ENCODE measurements at regions not wholly inside any gene's neighbourhood (a gene's known extent, or its start where the extent isn't known, plus 50 kb on each side); places are given as distances from the start of the nearest gene placed in this dataset.

GRCh38 chr5:57721226-57721625, 238.6 kb upstream of the ACTBL2 start:
- Histone ChIP-seq H3K36me3 (no peaks in the 10 kb centered on the region), H3K4me3 (no peak overlapping the region), H3K27ac (no peak overlapping the region), H3K4me1 (no peaks in the 10 kb centered on the region), H3K9me3 (no peaks in the 10 kb centered on the region), H3K27me3 (no peaks in the 10 kb centered on the region)
- intact Hi-C loops (cut with DNase I; ENCODE audit: low total_unique reads), result no loop called here
- no peak for TF ChIP-seq CTCF (IDR thresholded peaks at IDR 0.05)
- no peak for DNase-seq

GRCh38 chr5:57720656-57721055, 238.0 kb upstream of the ACTBL2 start:
- Histone ChIP-seq H3K9me3 (no peaks in the 10 kb centered on the region), H3K36me3 (no peaks in the 10 kb centered on the region), H3K27me3 (no peaks in the 10 kb centered on the region), H3K27ac (no peak overlapping the region), H3K4me3 (no peak overlapping the region), H3K4me1 (no peaks in the 10 kb centered on the region)
- intact Hi-C loops (cut with DNase I; ENCODE audit: low total_unique reads), result no loop called here
- no peak for DNase-seq
- TF ChIP-seq CTCF (IDR thresholded peaks at IDR 0.05), result no peak

- intact Hi-C loops (cut with DNase I; ENCODE audit: low total_unique reads), result no loop called here
- Histone ChIP-seq H3K27ac (no peak overlapping the region), H3K36me3 (no peaks in the 10 kb centered on the region), H3K9me3 (no peaks in the 10 kb centered on the region), H3K27me3 (no peaks in the 10 kb centered on the region), H3K4me3 (no peak overlapping the region), H3K4me1 (no peaks in the 10 kb centered on the region)
- DNase-seq, result no peak
- TF ChIP-seq CTCF (IDR thresholded peaks at IDR 0.05), result no peak
Observed at GRCh38 chr5:57719216-57719615, 236.6 kb upstream of the ACTBL2 start.

GRCh38 chr5:57718155-57718554, 235.5 kb upstream of the ACTBL2 start:
- Histone ChIP-seq H3K4me3 (no peak overlapping the region), H3K36me3 (no peaks in the 10 kb centered on the region), H3K9me3 (no peaks in the 10 kb centered on the region), H3K4me1 (no peaks in the 10 kb centered on the region), H3K27me3 (no peaks in the 10 kb centered on the region), H3K27ac (no peak overlapping the region)
- intact Hi-C loops (cut with DNase I; ENCODE audit: low total_unique reads), result no loop called here
- DNase-seq, result no peak
- TF ChIP-seq CTCF (IDR thresholded peaks at IDR 0.05), result no peak

- H3K4me1 ChIP-seq, result no peaks in the 10 kb centered on the region
- H3K9me3 ChIP-seq, result no peaks in the 10 kb centered on the region
- H3K4me3 ChIP-seq, result no peak overlapping the region
- TF ChIP-seq CTCF (IDR thresholded peaks at IDR 0.05), result no peak
- H3K36me3 ChIP-seq, result no peaks in the 10 kb centered on the region
- DNase-seq, result no peak
- no peak overlapping the region for H3K27ac ChIP-seq
- intact Hi-C loops (cut with DNase I; ENCODE audit: low total_unique reads), result no loop called here
- H3K27me3 ChIP-seq, result no peaks in the 10 kb centered on the region
Observed at GRCh38 chr5:57717555-57717954, 234.9 kb upstream of the ACTBL2 start.

GRCh38 chr5:57716661-57717060, 234.1 kb upstream of the ACTBL2 start:
- Histone ChIP-seq H3K4me3 (no peak overlapping the region), H3K9me3 (no peaks in the 10 kb centered on the region), H3K27me3 (no peaks in the 10 kb centered on the region), H3K27ac (no peak overlapping the region), H3K4me1 (no peaks in the 10 kb centered on the region), H3K36me3 (no peaks in the 10 kb centered on the region)
- intact Hi-C loops (cut with DNase I; ENCODE audit: low total_unique reads), result no loop called here
- TF ChIP-seq CTCF (IDR thresholded peaks at IDR 0.05), result no peak
- DNase-seq, result no peak

All from tibial artery (tissue), 4 donors.